Karpas-422 (cell line): ENCODE measurements at regions not wholly inside any gene's neighbourhood (a gene's known extent, or its start where the extent isn't known, plus 50 kb on each side); places are given as distances from the start of the nearest gene placed in this dataset.

Experiments
- DNase-seq: peaks from one replicate; pipeline ENCODE4 v3.0.0-alpha.2; 2015
- H2AFZ ChIP-seq: fragments of 200-600 bp; sonication (generic); 2 replicates; pipeline ENCODE4 v1.6.1; 2014; ENCODE audit warnings: antibody characterized with exemption, low read length, mixed read lengths
- H3K27ac ChIP-seq: fragments of 200-600 bp; sonication (generic); 2 replicates; pipeline ENCODE4 v1.5.1; 2014; ENCODE audit warnings: mild to moderate bottlenecking, low read length, moderate library complexity
- H3K27me3 ChIP-seq: fragments of 200-600 bp; sonication (generic); 2 replicates; pipeline ENCODE4 v1.6.1; 2014; ENCODE audit warnings: low read length, mixed read lengths
- H3K36me3 ChIP-seq: fragments of 200-600 bp; sonication (generic); 2 replicates; pipeline ENCODE4 v1.6.1; 2014; ENCODE audit warnings: low read length, mixed read lengths; ENCODE audit not compliant: insufficient read depth
- H3K4me1 ChIP-seq: fragments of 200-600 bp; sonication (generic); 2 replicates; pipeline ENCODE4 v1.6.1; 2014; ENCODE audit warnings: mild to moderate bottlenecking, low read length, mixed read lengths
- H3K4me2 ChIP-seq: fragments of 200-600 bp; sonication (generic); 2 replicates; pipeline ENCODE4 v1.6.1; 2014; ENCODE audit warnings: low read length, low read depth, mild to moderate bottlenecking; ENCODE audit not compliant: poor library complexity, severe bottlenecking
- H3K4me3 ChIP-seq: fragments of 200-600 bp; sonication (generic); 2 replicates; pipeline ENCODE4 v1.5.1; 2014; ENCODE audit warnings: mild to moderate bottlenecking, antibody characterized with exemption, low read length, mixed read lengths
- H3K79me2 ChIP-seq: fragments of 200-600 bp; sonication (generic); 2 replicates; pipeline ENCODE4 v1.6.1; 2014; ENCODE audit warnings: mild to moderate bottlenecking, low read length, mixed read lengths
- H3K9ac ChIP-seq: fragments of 200-600 bp; sonication (generic); 2 replicates; pipeline ENCODE4 v1.6.0; 2014; ENCODE audit warnings: low read length
- H3K9me2 ChIP-seq: fragments of 200-600 bp; sonication (generic), shearing (Covaris generic); replicated peaks from 2 replicates; pipeline ENCODE4 v1.6.0; 2014; ENCODE audit warnings: mild to moderate bottlenecking, low read length, moderate library complexity; ENCODE audit not compliant: insufficient read depth
- H3K9me3 ChIP-seq: fragments of 300-700, 200-600 bp; sonication (generic); 2 replicates; pipeline ENCODE4 v1.6.1; 2014; ENCODE audit warnings: low read length, mixed read lengths
- H4K20me1 ChIP-seq: fragments of 200-600 bp; sonication (generic); 2 replicates; pipeline ENCODE4 v1.6.1; 2014; ENCODE audit warnings: mild to moderate bottlenecking, antibody characterized with exemption, low read length, low read depth; ENCODE audit not compliant: insufficient read depth

GRCh38 chr6:21895555-21895954 lies 302.0 kb downstream of the SOX4 start:
- H3K79me2 ChIP-seq, result no peaks in the 10 kb centered on the region

DNA sequence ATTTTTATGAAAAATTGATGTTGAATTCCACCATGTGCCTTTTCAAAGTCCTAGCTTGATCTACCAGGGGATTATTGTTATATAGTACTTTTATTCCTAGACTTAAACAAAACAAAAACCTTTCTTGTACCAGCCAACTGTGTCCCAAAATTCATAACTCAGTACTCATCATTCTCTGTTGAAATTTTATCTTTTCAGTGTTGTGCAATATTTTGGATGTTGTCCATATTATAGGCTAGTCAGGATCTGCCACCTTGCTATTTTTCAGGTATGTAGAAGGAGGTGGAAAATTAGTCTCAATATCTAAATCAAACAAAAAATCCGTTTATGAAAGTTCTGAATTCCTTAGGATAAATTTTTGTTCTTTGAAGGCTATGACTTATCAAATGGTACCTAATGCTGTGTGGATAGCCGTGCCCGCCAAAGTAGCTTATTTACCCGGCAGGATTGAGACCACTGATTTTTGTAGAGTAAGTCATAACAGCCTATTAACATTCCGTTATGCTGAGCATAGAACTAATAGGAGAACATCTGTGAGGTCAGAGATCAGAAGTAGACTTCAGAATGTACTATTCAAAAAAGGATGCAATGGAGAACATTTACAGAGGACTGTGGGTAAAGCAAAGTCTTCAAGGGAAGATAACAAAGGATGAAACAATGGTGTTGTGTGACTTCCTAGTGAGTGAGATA lies 304.7 kb downstream of the SOX4 start:
- no peaks in the 10 kb centered on the region for H3K79me2 ChIP-seq
- no peak for DNase-seq
- H3K4me1 ChIP-seq, result no peaks in the 10 kb centered on the region
- H3K4me2 ChIP-seq, result no peak overlapping the region
- H4K20me1 ChIP-seq, result no peaks in the 10 kb centered on the region
- H3K9ac ChIP-seq, result no peak overlapping the region
- H3K9me2 ChIP-seq, result no peaks in the 10 kb centered on the region
- no peaks in the 10 kb centered on the region for H3K36me3 ChIP-seq
- H3K4me3 ChIP-seq, result no peak overlapping the region
- no peaks in the 10 kb centered on the region for H3K9me3 ChIP-seq
- no peak overlapping the region for H3K27ac ChIP-seq
- no peaks in the 10 kb centered on the region for H3K27me3 ChIP-seq
- no peak overlapping the region for H2AFZ ChIP-seq

More at GRCh38 chr6:21895555-21895954, 302.0 kb downstream of the SOX4 start:
- H3K36me3 ChIP-seq, result no peaks in the 10 kb centered on the region
- no peak overlapping the region for H3K9ac ChIP-seq
- H4K20me1 ChIP-seq, result no peaks in the 10 kb centered on the region
- H3K4me1 ChIP-seq, result no peaks in the 10 kb centered on the region
- H2AFZ ChIP-seq, result no peak overlapping the region
- H3K4me2 ChIP-seq, result no peak overlapping the region
- no peak for DNase-seq
- no peak overlapping the region for H3K27ac ChIP-seq
- no peaks in the 10 kb centered on the region for H3K9me3 ChIP-seq
- no peaks in the 10 kb centered on the region for H3K27me3 ChIP-seq
- no peaks in the 10 kb centered on the region for H3K9me2 ChIP-seq
- no peak overlapping the region for H3K4me3 ChIP-seq

DNA sequence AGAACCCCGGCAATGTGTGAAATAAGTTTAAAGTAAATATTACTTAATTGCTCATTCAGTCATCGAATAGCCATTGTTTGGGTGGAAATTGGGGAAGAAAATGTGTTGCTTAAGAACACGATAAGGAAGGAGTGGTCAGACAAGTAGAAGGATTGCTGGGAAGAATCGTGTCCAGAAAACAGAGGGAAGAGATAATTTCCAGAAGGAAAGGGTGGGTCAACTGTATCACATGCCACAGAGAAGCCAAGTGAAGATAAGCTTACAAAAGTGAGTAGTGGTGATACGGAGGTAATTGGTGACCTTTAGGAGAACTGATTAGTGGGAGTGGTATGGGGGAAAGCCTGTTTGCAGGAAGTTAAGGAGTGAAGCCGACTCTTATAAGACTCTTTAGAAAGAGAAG lies 306.2 kb downstream of the SOX4 start:
- H4K20me1 ChIP-seq, result no peaks in the 10 kb centered on the region
- no peak for DNase-seq
- no peaks in the 10 kb centered on the region for H3K36me3 ChIP-seq
- H2AFZ ChIP-seq, result no peak overlapping the region
- no peaks in the 10 kb centered on the region for H3K9me2 ChIP-seq
- H3K4me2 ChIP-seq, result no peak overlapping the region
- no peak overlapping the region for H3K4me3 ChIP-seq
- no peak overlapping the region for H3K9ac ChIP-seq
- no peaks in the 10 kb centered on the region for H3K9me3 ChIP-seq
- no peak overlapping the region for H3K27ac ChIP-seq
- H3K27me3 ChIP-seq, result no peaks in the 10 kb centered on the region
- no peaks in the 10 kb centered on the region for H3K79me2 ChIP-seq
- H3K4me1 ChIP-seq, result no peaks in the 10 kb centered on the region

DNA sequence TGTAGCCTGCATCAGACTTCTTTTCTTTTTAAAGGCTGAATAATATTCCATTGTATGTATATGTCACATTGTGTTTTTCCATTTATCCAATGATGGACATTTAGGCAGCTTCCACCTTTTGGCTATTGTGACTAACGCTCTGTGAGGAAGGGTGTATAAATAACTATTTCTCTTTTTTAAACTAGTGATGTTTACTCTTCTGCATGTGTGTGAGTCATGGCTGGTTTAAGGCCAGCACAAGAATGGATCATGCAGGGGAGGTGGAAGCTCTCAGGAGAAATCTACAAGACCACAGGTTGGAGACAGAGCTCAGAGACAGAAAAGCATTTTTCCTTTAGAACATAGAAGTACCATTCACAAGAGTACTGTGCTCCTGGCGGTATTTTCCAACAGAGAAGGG lies 307.2 kb downstream of the SOX4 start:
- no peaks in the 10 kb centered on the region for H4K20me1 ChIP-seq
- H2AFZ ChIP-seq, result no peak overlapping the region
- no peaks in the 10 kb centered on the region for H3K9me2 ChIP-seq
- H3K4me2 ChIP-seq, result no peak overlapping the region
- H3K27me3 ChIP-seq, result no peaks in the 10 kb centered on the region
- H3K79me2 ChIP-seq, result no peaks in the 10 kb centered on the region
- H3K27ac ChIP-seq, result no peak overlapping the region
- no peak overlapping the region for H3K4me3 ChIP-seq
- DNase-seq, result no peak
- H3K9ac ChIP-seq, result no peak overlapping the region
- no peaks in the 10 kb centered on the region for H3K9me3 ChIP-seq
- H3K4me1 ChIP-seq, result no peaks in the 10 kb centered on the region
- H3K36me3 ChIP-seq, result no peaks in the 10 kb centered on the region

GRCh38 chr6:21902628-21903169 lies 309.1 kb downstream of the SOX4 start:
- no peaks in the 10 kb centered on the region for H3K4me1 ChIP-seq
- no peaks in the 10 kb centered on the region for H3K36me3 ChIP-seq
- H3K9me2 ChIP-seq, result no peaks in the 10 kb centered on the region
- H3K27ac ChIP-seq, result no peak overlapping the region
- no peaks in the 10 kb centered on the region for H3K27me3 ChIP-seq
- H3K79me2 ChIP-seq, result no peaks in the 10 kb centered on the region
- DNase-seq, result no peak
- no peak overlapping the region for H3K9ac ChIP-seq
- no peak overlapping the region for H3K4me3 ChIP-seq
- no peak overlapping the region for H3K4me2 ChIP-seq
- no peaks in the 10 kb centered on the region for H4K20me1 ChIP-seq
- no peaks in the 10 kb centered on the region for H3K9me3 ChIP-seq
- no peak overlapping the region for H2AFZ ChIP-seq

GRCh38 chr6:21905531-21905930 lies 312.0 kb downstream of the SOX4 start:
- no peak overlapping the region for H3K4me2 ChIP-seq
- H3K36me3 ChIP-seq, result no peaks in the 10 kb centered on the region
- H2AFZ ChIP-seq, result no peak overlapping the region
- DNase-seq, result no peak
- no peak overlapping the region for H3K27ac ChIP-seq
- H3K79me2 ChIP-seq, result no peaks in the 10 kb centered on the region
- H4K20me1 ChIP-seq, result no peaks in the 10 kb centered on the region
- H3K9me2 ChIP-seq, result no peaks in the 10 kb centered on the region
- no peaks in the 10 kb centered on the region for H3K27me3 ChIP-seq
- H3K4me3 ChIP-seq, result no peak overlapping the region
- no peaks in the 10 kb centered on the region for H3K4me1 ChIP-seq
- no peak overlapping the region for H3K9ac ChIP-seq
- H3K9me3 ChIP-seq, result no peaks in the 10 kb centered on the region

GRCh38 chr6:21906826-21907225 lies 313.3 kb downstream of the SOX4 start:
- Histone ChIP-seq H3K4me2 (no peak overlapping the region), H3K4me1 (no peaks in the 10 kb centered on the region), H3K36me3 (no peaks in the 10 kb centered on the region), H3K9me3 (no peaks in the 10 kb centered on the region), H3K9me2 (no peaks in the 10 kb centered on the region), H3K27me3 (no peaks in the 10 kb centered on the region), H3K27ac (no peak overlapping the region), H3K79me2 (no peaks in the 10 kb centered on the region), H4K20me1 (no peaks in the 10 kb centered on the region), H3K4me3 (no peak overlapping the region), H3K9ac (no peak overlapping the region), H2AFZ (no peak overlapping the region)
- DNase-seq, result no peak

DNA sequence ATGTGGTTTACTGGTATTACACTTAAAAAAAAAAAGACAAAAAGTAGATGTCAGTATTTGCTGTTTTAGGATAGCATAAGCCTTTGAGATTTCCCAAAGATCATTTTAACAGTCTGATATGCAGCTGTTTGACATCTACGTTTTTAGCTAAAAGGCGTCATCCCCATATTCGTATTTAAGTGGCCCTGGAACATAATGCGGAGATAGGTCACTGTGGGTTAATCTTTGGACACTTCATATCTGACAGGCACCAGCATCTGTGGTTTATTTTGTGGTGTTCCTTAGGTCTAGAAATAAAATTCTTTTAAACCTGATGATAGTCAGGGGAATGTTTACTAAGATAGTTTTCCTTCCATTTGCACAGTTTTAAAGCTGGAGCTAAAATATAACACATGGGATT lies 313.7 kb downstream of the SOX4 start:
- no peaks in the 10 kb centered on the region for H3K9me3 ChIP-seq
- H3K27ac ChIP-seq, result no peak overlapping the region
- H3K27me3 ChIP-seq, result no peaks in the 10 kb centered on the region
- H3K9me2 ChIP-seq, result no peaks in the 10 kb centered on the region
- no peak overlapping the region for H3K4me3 ChIP-seq
- H3K4me2 ChIP-seq, result no peak overlapping the region
- no peaks in the 10 kb centered on the region for H3K36me3 ChIP-seq
- no peaks in the 10 kb centered on the region for H4K20me1 ChIP-seq
- H3K4me1 ChIP-seq, result no peaks in the 10 kb centered on the region
- H3K79me2 ChIP-seq, result no peaks in the 10 kb centered on the region
- no peak for DNase-seq
- no peak overlapping the region for H3K9ac ChIP-seq
- H2AFZ ChIP-seq, result no peak overlapping the region
